Ureter (tissue), 1 donor: ENCODE measurements at regions not wholly inside any gene's neighbourhood (a gene's known extent, or its start where the extent isn't known, plus 50 kb on each side); places are given as distances from the start of the nearest gene placed in this dataset.
"Not testable (repeated sequence)": the region's sequence is repeated elsewhere in the genome, so short reads cannot be mapped to it uniquely, and the experiment has no call there.

ENCODE experiments used
- DNase-seq: peaks from one replicate; pipeline ENCODE4 v3.0.0-alpha.2; 2020; ENCODE audit warnings: low spot score
- donor health status: DM: yes; HTN: yes; CAD: no.

GRCh38 chr4:79611026-79611425, 203.0 kb upstream of the GK2 start:
- no peak for DNase-seq

- DNase-seq, result no peak
Measured at GRCh38 chr4:79609817-79610216, 201.8 kb upstream of the GK2 start.

- no peak for DNase-seq
Measured at GRCh38 chr4:79607979-79608378, 200.0 kb upstream of the GK2 start.

- DNase-seq, result no peak
Measured at GRCh38 chr4:79604152-79604551, 196.1 kb upstream of the GK2 start.

GRCh38 chr4:79603681-79604080, 195.7 kb upstream of the GK2 start:
- no peak for DNase-seq

- DNase-seq, result no peak
Measured at GRCh38 chr4:79599691-79600090, 191.7 kb upstream of the GK2 start.

GRCh38 chr4:79598801-79599200, 190.8 kb upstream of the GK2 start:
- DNase-seq, result no peak

GRCh38 chr4:79598214-79598613, 190.2 kb upstream of the GK2 start:
- DNase-seq, result no peak

GRCh38 chr4:79597266-79597665, 189.2 kb upstream of the GK2 start:
- no peak for DNase-seq

- not testable (repeated sequence) for DNase-seq
Measured at GRCh38 chr4:79592218-79592617, 184.2 kb upstream of the GK2 start.

GRCh38 chr4:79588679-79589078, 180.7 kb upstream of the GK2 start:
- DNase-seq, result no peak

GRCh38 chr4:79587207-79587606, 179.2 kb upstream of the GK2 start:
- not testable (repeated sequence) for DNase-seq

- no peak for DNase-seq
Measured at GRCh38 chr4:79585834-79586233, 177.8 kb upstream of the GK2 start.

GRCh38 chr4:79585330-79585729, 177.3 kb upstream of the GK2 start:
- no peak for DNase-seq

- no peak for DNase-seq
Measured at GRCh38 chr4:79584902-79585301, 176.9 kb upstream of the GK2 start.

GRCh38 chr4:79584352-79584751, 176.3 kb upstream of the GK2 start:
- no peak for DNase-seq

- no peak for DNase-seq
Measured at GRCh38 chr4:79578606-79579005, 170.6 kb upstream of the GK2 start.

- no peak for DNase-seq
Measured at GRCh38 chr4:79576429-79576753, 168.4 kb upstream of the GK2 start.

GRCh38 chr4:79575709-79576428, 167.8 kb upstream of the GK2 start:
- no peak for DNase-seq

GRCh38 chr4:79574741-79575451, 166.9 kb upstream of the GK2 start:
- no peak for DNase-seq

- DNase-seq, result no peak
Measured at GRCh38 chr4:79563219-79563618, 155.2 kb upstream of the GK2 start.

GRCh38 chr4:79561751-79562150, 153.7 kb upstream of the GK2 start:
- no peak for DNase-seq

GRCh38 chr4:79559398-79559797, 151.4 kb upstream of the GK2 start:
- DNase-seq, result not testable (repeated sequence)

- DNase-seq, result no peak
Measured at GRCh38 chr4:79552311-79552710, 144.3 kb upstream of the GK2 start.
